Keratinocyte (primary cell): ENCODE measurements at regions not wholly inside any gene's neighbourhood (a gene's known extent, or its start where the extent isn't known, plus 50 kb on each side); places are given as distances from the start of the nearest gene placed in this dataset.

Experiments
- EZH2 ChIP-seq: IDR thresholded peaks from one replicate; pipeline ENCODE4 v1.6.1; 2012; ENCODE audit warnings: inconsistent platforms, mild to moderate bottlenecking, low read length, moderate library complexity
- TF ChIP-seq, protein P1 (sequence below), 3 experiments: IDR thresholded peaks in 1 of 3; conservative IDR thresholded peaks in 1 of 3; optimal IDR thresholded peaks in 1 of 3; 2 replicates in 2 of 3; 3 replicates in 1 of 3; pipeline versions ENCODE3 to v1.5.1; 2011; ENCODE audit warnings: low read length in 3 of 3, mild to moderate bottlenecking in 3 of 3, moderate library complexity in 2 of 3, control low read depth in 1 of 3, inconsistent platforms in 1 of 3; ENCODE audit not compliant: insufficient read depth in 2 of 3; ENCODE audit errors: extremely low read depth in 1 of 3

DNA sequence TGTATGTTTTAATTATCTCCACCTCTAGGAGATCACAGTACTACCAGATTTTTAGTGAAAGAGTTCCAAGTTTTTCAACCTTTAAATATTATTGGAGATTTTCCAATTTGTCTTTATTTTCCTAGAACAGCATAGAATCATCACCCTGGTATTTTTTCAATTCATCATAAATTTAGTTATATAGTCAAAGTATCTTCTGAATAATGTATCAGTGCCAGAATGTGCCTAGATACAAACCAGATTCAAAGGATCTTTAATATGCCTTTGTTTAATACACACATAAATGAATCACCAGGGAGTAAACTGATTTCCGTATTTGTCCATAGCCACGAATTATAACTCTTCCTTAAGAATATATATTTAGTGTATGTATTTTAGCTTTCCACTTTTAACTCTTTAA lies 1373.1 kb downstream of the STIM2 start:
- TF ChIP-seq, protein P1, sequence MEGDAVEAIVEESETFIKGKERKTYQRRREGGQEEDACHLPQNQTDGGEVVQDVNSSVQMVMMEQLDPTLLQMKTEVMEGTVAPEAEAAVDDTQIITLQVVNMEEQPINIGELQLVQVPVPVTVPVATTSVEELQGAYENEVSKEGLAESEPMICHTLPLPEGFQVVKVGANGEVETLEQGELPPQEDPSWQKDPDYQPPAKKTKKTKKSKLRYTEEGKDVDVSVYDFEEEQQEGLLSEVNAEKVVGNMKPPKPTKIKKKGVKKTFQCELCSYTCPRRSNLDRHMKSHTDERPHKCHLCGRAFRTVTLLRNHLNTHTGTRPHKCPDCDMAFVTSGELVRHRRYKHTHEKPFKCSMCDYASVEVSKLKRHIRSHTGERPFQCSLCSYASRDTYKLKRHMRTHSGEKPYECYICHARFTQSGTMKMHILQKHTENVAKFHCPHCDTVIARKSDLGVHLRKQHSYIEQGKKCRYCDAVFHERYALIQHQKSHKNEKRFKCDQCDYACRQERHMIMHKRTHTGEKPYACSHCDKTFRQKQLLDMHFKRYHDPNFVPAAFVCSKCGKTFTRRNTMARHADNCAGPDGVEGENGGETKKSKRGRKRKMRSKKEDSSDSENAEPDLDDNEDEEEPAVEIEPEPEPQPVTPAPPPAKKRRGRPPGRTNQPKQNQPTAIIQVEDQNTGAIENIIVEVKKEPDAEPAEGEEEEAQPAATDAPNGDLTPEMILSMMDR (optimal IDR thresholded peaks at IDR 0.05 in 1 of 3, IDR thresholded peaks at IDR 0.05 in 1 of 3, conservative IDR thresholded peaks at IDR 0.05 in 1 of 3; ENCODE audit: extremely low read depth in 1 of 3, insufficient read depth in 2 of 3, low read length in 3 of 3): no peak
- TF ChIP-seq EZH2: no peak
